ENCODE measurements at regions not wholly inside any gene's neighbourhood (a gene's known extent, or its start where the extent isn't known, plus 50 kb on each side); places are given as distances from the start of the nearest gene placed in this dataset.

GRCh38 chr18:59960272-59960671, 60.5 kb downstream of the PMAIP1 start:
- no peak for DNase-seq (ENCODE audit: low read depth)

GRCh38 chr18:59959606-59960005, 59.8 kb downstream of the PMAIP1 start:
- DNase-seq (ENCODE audit: low read depth), result no peak

DNA sequence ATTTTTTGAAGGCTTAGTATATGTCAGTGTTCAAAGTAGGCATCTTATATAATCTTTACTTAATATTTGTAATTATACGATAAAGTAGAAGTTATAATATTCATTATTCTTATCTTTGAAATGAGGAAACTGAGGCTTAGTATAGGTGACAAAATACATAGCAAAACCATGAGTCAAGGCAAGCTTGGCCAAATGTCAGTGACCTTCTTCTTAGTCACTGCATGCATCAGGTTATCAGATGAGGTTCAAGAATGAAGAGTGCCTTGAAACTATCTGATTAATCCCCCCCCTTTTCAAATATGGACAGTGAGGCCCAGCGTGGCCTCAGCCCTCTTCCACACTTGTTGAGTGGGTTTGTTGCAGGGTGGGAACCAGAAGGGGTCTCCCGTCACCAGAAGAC, 59.3 kb downstream of the PMAIP1 start:
- DNase-seq (ENCODE audit: low read depth), result no peak

DNA sequence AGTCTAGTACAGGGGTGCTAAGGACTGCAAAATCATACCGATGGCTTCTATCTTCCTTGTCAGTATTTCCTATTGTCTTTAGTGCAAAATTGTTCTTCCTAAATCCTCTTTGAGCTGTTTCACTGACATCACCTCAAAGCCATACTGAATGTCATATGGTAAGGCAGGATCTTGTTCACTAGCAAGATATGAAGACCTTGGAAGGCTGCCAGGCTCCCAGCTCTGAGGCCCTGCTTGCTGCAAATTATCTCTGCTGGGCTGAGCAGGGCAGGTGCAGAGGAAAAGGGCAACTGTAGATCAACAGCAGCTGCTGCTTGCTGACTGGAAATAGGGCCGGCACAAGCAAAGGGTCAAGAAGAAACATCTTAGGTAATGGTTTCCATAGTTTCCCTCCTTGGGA, 58.2 kb downstream of the PMAIP1 start:
- no peak for DNase-seq (ENCODE audit: low read depth)

DNA sequence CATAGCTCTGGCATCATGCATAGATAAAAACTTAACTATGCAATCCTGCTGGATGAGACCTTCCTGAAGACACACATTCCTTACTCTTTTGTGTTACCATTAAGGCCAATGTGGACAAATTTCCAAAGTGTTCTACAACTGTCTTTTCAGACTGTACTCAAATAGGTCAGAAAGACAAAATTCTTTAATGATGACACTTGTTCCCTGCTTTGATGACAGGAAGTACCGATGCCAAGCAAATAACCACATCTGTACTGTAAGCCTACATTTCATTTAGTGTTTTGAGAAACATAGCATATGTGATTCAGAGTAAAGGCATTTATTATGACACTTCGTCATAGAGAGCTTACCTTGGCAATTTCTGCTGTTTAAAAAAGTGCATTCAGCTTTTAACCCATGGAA, 55.0 kb downstream of the PMAIP1 start:
- DNase-seq (ENCODE audit: low read depth), result no peak

DNA sequence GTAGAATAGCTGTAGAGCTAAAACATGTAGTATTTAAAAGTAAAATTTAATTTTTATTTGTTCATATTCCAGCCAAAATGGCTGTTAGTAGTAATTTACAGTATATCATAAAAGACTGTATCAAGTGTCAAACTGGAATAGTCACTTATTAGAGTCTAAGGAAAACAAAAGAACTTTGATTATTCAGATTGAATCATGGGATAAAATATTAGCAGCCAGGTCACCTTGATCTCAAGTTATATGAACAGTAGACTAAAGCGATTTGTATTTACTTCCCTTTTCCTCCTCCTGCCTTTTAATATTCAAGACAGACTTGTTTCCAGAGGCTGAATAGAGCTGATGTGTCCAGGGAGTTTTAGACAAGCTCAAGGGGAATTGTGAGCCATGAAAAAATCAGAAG, 54.4 kb downstream of the PMAIP1 start:
- DNase-seq (ENCODE audit: low read depth), result no peak

Data from activated T-helper 1 cell treated with Interleukin-2 at 50 U/mL for 16 hours (primary cell).